SK-MEL-5 (cell line): ENCODE measurements at regions not wholly inside any gene's neighbourhood (a gene's known extent, or its start where the extent isn't known, plus 50 kb on each side); places are given as distances from the start of the nearest gene placed in this dataset.
"Not testable (repeated sequence)": the region's sequence is repeated elsewhere in the genome, so short reads cannot be mapped to it uniquely, and the experiment has no call there.

ENCODE experiments used
- DNase-seq: peaks from one replicate; pipeline ENCODE4 v3.0.0-alpha.2; 2016; ENCODE audit warnings: low read depth, low spot score
- in situ Hi-C: cut with HindIII; loops from 2 replicates; pipeline ENCODE4 v1.10.0; 2016; ENCODE audit warnings: low sequenced_read_pairs, high pct_unique_total_duplicates, low pct_unique_long_range_greater_than_20kb
- small RNA-seq, 2 experiments: library from RNA; depleted of rRNA; stranded (forward); fragments of <200 nt; gene quantifications; one replicate each; pipeline ENCODE3, GENCODE V24; 2014

- DNase-seq, in situ Hi-C loops: not testable (repeated sequence)
These were observed 4752.2 kb upstream of the OR11H1 start for GRCh38 chr22:10775601-10776357.

DNA sequence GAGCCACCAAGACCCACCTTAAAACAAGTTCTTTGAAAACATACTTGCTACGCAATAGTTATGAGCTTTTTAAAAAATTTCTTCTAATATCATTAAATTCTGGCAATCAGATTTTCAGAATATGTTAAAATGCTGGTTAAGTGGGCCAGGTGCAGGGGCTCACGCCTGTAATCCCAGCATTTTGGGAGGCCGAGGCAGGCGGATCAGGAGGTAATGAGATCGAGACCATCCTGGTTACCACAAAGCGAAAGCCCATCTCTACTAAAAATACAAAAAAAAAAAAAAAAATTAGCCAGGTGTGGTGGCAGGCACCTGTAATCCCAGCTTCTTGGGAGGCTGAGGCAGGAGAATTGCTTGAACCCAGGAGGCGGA lies 4751.6 kb upstream of the OR11H1 start:
- in situ Hi-C loops, DNase-seq: not testable (repeated sequence)

GRCh38 chr22:10777733-10778132 lies 4750.3 kb upstream of the OR11H1 start:
- in situ Hi-C loops, DNase-seq: not testable (repeated sequence)

DNA sequence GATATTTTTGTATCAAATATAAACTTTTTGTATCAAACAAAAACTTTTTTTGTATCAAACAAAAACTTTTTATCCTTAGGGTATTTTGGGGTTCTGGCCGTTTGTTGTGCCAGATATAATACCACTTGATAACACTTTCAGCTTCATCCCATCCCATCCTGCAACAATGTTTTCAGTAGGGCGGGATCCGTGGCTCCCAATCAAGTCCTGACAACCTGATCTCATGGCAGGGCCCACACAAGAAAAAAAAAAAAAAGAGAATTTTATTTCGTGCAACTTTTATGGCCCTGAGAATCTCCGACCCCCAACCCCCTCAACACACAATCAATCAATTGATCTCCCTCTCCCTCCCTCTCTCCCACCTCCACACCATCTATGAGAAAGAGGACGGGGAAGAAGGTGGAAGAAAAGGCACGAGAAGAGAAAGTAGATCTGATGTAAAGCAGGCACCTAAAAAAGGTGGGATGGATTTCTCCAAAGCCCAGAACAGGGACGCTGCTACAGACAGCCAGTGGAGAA lies 4749.6 kb upstream of the OR11H1 start:
- DNase-seq, result no peak
- in situ Hi-C loops, result no loop called here

- DNase-seq, in situ Hi-C loops: not testable (repeated sequence)
These were observed 4748.8 kb upstream of the OR11H1 start for GRCh38 chr22:10779200-10779599.

DNA sequence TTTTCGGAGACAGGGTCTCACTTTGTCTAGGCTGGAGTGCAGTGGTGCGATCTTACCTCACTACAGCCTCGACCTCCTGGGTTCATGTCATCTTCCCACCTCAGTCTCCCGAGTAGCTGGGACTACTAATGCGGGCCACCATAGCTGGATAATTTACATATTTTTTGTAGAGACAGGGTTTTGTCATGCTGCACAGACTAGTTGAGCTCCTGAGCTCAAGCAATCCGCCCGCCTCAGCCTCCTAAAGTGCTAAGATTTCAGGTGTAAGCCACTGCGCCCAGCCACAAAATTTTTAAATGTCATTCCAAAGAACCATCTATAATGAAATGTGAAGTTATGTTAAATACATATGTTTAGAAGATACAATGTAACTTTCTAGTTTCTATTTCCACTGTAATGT lies 4747.7 kb upstream of the OR11H1 start:
- in situ Hi-C loops, result no loop called here

DNA sequence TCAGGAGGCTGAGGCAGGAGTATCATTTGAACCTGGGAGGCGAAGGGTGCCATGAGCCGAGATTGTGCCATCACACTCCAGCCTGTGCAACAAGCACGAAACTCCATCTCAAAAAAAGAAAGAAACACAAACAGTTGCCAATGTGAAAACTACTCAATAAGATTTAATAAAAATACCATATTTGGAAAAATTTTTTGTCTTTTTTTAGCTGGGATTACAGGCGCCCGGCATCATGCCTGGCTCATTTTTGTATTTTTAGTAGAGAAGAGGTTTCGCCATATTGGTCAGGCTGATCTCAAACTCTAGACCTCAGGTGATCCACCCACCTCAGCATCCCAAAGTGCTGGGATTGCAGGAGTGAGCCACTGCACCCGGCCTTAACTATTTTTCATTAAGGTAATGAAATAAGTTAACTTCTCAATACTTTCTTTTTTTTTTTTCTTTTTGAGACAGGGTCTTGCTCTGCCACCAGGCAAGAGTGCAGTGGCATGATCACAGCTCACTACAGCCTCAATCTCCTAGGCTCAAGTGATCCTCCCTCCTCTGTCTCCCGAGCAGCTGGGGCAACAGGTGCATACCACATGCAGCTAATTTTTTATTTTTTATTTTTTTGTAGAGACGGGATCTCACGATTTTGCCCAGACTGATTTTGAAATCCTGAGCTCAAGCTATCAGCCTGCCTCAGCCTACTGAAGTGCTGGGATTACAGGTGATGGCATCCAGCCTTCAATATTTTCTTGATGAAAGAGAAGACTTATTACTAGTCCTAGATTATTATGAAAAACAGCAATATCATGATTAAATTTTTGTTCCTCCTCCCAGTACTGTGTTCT lies 4746.2 kb upstream of the OR11H1 start:
- no peak for DNase-seq
- in situ Hi-C loops, result no loop called here

More for the DNA sequence above, 4747.7 kb upstream of the OR11H1 start:
- DNase-seq, result no peak

Small RNAs in the stretch of these regions (small RNA-seq; reads per million reads assigned to genes)
- 0 reads per million in 2 experiments for gene RF00004
